ENCODE measurements at regions not wholly inside any gene's neighbourhood (a gene's known extent, or its start where the extent isn't known, plus 50 kb on each side); places are given as distances from the start of the nearest gene placed in this dataset.
"Not testable (repeated sequence)": the region's sequence is repeated elsewhere in the genome, so short reads cannot be mapped to it uniquely, and the experiment has no call there.

- H3K4me3 ChIP-seq (ENCODE audit: low read depth, low read length): no peak overlapping the region
Observed at GRCh38 chr17:77531002-77531401, 390.2 kb downstream of the SEC14L1 start.

GRCh38 chr17:77531641-77532040, 390.9 kb downstream of the SEC14L1 start:
- H3K4me3 ChIP-seq (ENCODE audit: low read depth, low read length): no peak overlapping the region

- not testable (repeated sequence) for H3K4me3 ChIP-seq (ENCODE audit: low read depth, low read length)
Observed at GRCh38 chr17:77533697-77534096, 392.9 kb downstream of the SEC14L1 start.

GRCh38 chr17:77534137-77534536, 393.4 kb downstream of the SEC14L1 start:
- no peak overlapping the region for H3K4me3 ChIP-seq (ENCODE audit: low read depth, low read length)

- no peak overlapping the region for H3K4me3 ChIP-seq (ENCODE audit: low read depth, low read length)
Observed at GRCh38 chr17:77535435-77535834, 394.7 kb downstream of the SEC14L1 start.

- no peak overlapping the region for H3K4me3 ChIP-seq (ENCODE audit: low read depth, low read length)
Observed at GRCh38 chr17:77535892-77536291, 395.1 kb downstream of the SEC14L1 start.

GRCh38 chr17:77537566-77537965, 396.8 kb downstream of the SEC14L1 start:
- H3K4me3 ChIP-seq (ENCODE audit: low read depth, low read length): no peak overlapping the region

GRCh38 chr17:77540531-77540930, 399.8 kb downstream of the SEC14L1 start:
- H3K4me3 ChIP-seq (ENCODE audit: low read depth, low read length): no peak overlapping the region

- H3K4me3 ChIP-seq (ENCODE audit: low read depth, low read length): no peak overlapping the region
Observed at GRCh38 chr17:77540975-77541374, 400.2 kb downstream of the SEC14L1 start.

- no peak overlapping the region for H3K4me3 ChIP-seq (ENCODE audit: low read depth, low read length)
Observed at GRCh38 chr17:77542011-77542410, 401.2 kb downstream of the SEC14L1 start.

- no peak overlapping the region for H3K4me3 ChIP-seq (ENCODE audit: low read depth, low read length)
Observed at GRCh38 chr17:77542551-77543490, 402.1 kb downstream of the SEC14L1 start.

- no peak overlapping the region for H3K4me3 ChIP-seq (ENCODE audit: low read depth, low read length)
Observed at GRCh38 chr17:77543801-77544200, 403.0 kb downstream of the SEC14L1 start.

- H3K4me3 ChIP-seq (ENCODE audit: low read depth, low read length): no peak overlapping the region
Observed at GRCh38 chr17:77544347-77545110, 403.8 kb downstream of the SEC14L1 start.

- H3K4me3 ChIP-seq (ENCODE audit: low read depth, low read length): no peak overlapping the region
Observed at GRCh38 chr17:77546772-77547241, 406.0 kb downstream of the SEC14L1 start.

GRCh38 chr17:77548967-77549366, 408.2 kb downstream of the SEC14L1 start:
- no peak overlapping the region for H3K4me3 ChIP-seq (ENCODE audit: low read depth, low read length)

GRCh38 chr17:77549726-77550366, 408.7 kb upstream of the TNRC6C start:
- H3K4me3 ChIP-seq (ENCODE audit: low read depth, low read length): no peak overlapping the region

GRCh38 chr17:77553459-77554066, 404.9 kb upstream of the TNRC6C start:
- no peak overlapping the region for H3K4me3 ChIP-seq (ENCODE audit: low read depth, low read length)

GRCh38 chr17:77555121-77555591, 403.3 kb upstream of the TNRC6C start:
- no peak overlapping the region for H3K4me3 ChIP-seq (ENCODE audit: low read depth, low read length)

GRCh38 chr17:77555741-77556291, 402.7 kb upstream of the TNRC6C start:
- H3K4me3 ChIP-seq (ENCODE audit: low read depth, low read length): no peak overlapping the region

- H3K4me3 ChIP-seq (ENCODE audit: low read depth, low read length): no peak overlapping the region
Observed at GRCh38 chr17:77556383-77557061, 402.0 kb upstream of the TNRC6C start.
